ENCODE measurements at regions not wholly inside any gene's neighbourhood (a gene's known extent, or its start where the extent isn't known, plus 50 kb on each side); places are given as distances from the start of the nearest gene placed in this dataset.
A peak's percentile ranks its signal among the peaks of the same experiment; 100 is the strongest.

- ATAC-seq (no peak), DNase-seq (ENCODE audit: low spot score) (peak; percentile 44)
Measured at GRCh38 chr17:83177611-83178532, 98.5 kb downstream of the METRNL start.

- DNase-seq (ENCODE audit: low spot score) (peak; percentile 41), ATAC-seq (no peak)
Measured at GRCh38 chr17:83178533-83179304, 99.3 kb downstream of the METRNL start.

GRCh38 chr17:83179374-83179773, 100.0 kb downstream of the METRNL start:
- DNase-seq (ENCODE audit: low spot score) (no peak), ATAC-seq (no peak)

GRCh38 chr17:83179811-83180210, 100.4 kb downstream of the METRNL start:
- DNase-seq (ENCODE audit: low spot score): no peak
- no peak for ATAC-seq

GRCh38 chr17:83180264-83180995, 101.0 kb downstream of the METRNL start:
- DNase-seq (ENCODE audit: low spot score) (no peak), ATAC-seq (no peak)

GRCh38 chr17:83180996-83181481, 101.6 kb downstream of the METRNL start:
- no peak for ATAC-seq
- no peak for DNase-seq (ENCODE audit: low spot score)

- DNase-seq (ENCODE audit: low spot score): peak; percentile 28
- no peak for ATAC-seq
Measured at GRCh38 chr17:83181991-83182619, 102.7 kb downstream of the METRNL start.

GRCh38 chr17:83182620-83183101, 103.3 kb downstream of the METRNL start:
- peak; percentile 44 for DNase-seq (ENCODE audit: low spot score)
- peak; percentile 55 for ATAC-seq

GRCh38 chr17:83183145-83183948, 103.9 kb downstream of the METRNL start:
- DNase-seq (ENCODE audit: low spot score): peak; percentile 33
- no peak for ATAC-seq

GRCh38 chr17:83183951-83184506, 104.6 kb downstream of the METRNL start:
- DNase-seq (ENCODE audit: low spot score) (peak; percentile 38), ATAC-seq (no peak)

- ATAC-seq: no peak
- DNase-seq (ENCODE audit: low spot score): peak; percentile 39
Measured at GRCh38 chr17:83185023-83186002, 105.9 kb downstream of the METRNL start.

GRCh38 chr17:83186226-83186625, 106.8 kb downstream of the METRNL start:
- ATAC-seq: no peak
- DNase-seq (ENCODE audit: low spot score): peak; percentile 31

GRCh38 chr17:83186751-83187421, 107.5 kb downstream of the METRNL start:
- ATAC-seq (no peak), DNase-seq (ENCODE audit: low spot score) (peak; percentile 32)

GRCh38 chr17:83187782-83188311, 108.4 kb downstream of the METRNL start:
- DNase-seq (ENCODE audit: low spot score) (no peak), ATAC-seq (no peak)

GRCh38 chr17:83189044-83190003, 109.9 kb downstream of the METRNL start:
- DNase-seq (ENCODE audit: low spot score) (no peak), ATAC-seq (peak; percentile 16)

GRCh38 chr17:83190004-83190385, 110.6 kb downstream of the METRNL start:
- ATAC-seq: no peak
- peak; percentile 37 for DNase-seq (ENCODE audit: low spot score)
